Kasumi-1 (cell line): ENCODE measurements at regions not wholly inside any gene's neighbourhood (a gene's known extent, or its start where the extent isn't known, plus 50 kb on each side); places are given as distances from the start of the nearest gene placed in this dataset.
A peak's percentile ranks its signal among the peaks of the same experiment; 100 is the strongest.

Experiments
- DNase-seq, 2 experiments: peaks; one replicate each; lab custom pipeline; 2025; lab: John Stamatoyannopoulos, UW

DNA sequence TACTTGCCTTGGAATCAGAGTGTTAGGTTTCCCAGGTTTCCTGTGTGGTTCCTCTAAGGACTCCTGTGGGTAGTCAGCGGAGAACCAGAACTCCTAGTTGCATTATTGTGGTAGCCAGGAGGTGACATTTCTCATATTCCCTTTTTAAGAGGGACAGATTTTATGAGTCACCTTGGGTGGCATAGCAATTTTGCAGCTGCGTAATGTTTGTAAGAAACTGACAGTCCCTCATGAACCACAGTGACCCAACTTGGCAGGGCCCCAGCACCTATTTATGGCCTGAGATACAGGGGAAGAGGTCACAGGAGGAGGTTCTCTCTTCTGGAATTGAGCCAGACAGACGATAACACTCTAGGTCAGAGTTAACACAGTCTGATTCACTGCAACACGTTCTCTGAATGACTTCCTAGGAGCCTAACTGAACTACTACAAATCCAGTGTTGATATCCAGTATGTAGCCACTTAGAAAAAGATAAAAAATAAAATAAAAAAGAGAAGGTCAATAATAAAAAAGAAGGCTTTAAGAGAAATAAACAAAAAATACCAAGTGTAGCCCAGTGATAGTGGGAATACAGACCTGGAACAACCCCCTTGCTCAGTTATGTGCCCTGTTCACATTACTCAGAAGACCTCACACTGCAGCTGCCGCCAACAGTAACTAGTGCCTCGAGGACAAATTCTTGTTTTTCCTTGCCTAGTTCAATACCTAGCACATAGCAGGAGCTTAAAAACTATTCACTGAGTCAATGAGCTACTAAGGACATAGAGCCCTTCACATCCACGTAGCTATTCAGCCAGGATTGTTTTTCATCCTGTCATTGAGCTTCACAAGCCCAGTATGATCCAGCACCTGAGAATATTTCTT, 50.7 kb upstream of the VLDLR start:
- DNase-seq = peak; percentile 61 to 81
